ENCODE measurements at regions not wholly inside any gene's neighbourhood (a gene's known extent, or its start where the extent isn't known, plus 50 kb on each side); places are given as distances from the start of the nearest gene placed in this dataset.

GRCh38 chr6:163827143-163827542 is 412.6 kb downstream of the QKI start:
- TF ChIP-seq CTCF (IDR thresholded peaks at IDR 0.05) (no peak), POLR2A (IDR thresholded peaks at IDR 0.05; ENCODE audit: low read depth) (no peak), POLR2AphosphoS5 (IDR thresholded peaks at IDR 0.05) (no peak), EP300 (IDR thresholded peaks at IDR 0.05) (no peak)

Measured in esophagus muscularis mucosa (tissue), 4 donors.